A673 (cell line): ENCODE measurements at regions not wholly inside any gene's neighbourhood (a gene's known extent, or its start where the extent isn't known, plus 50 kb on each side); places are given as distances from the start of the nearest gene placed in this dataset.
"Not testable (repeated sequence)": the region's sequence is repeated elsewhere in the genome, so short reads cannot be mapped to it uniquely, and the experiment has no call there.

Experiments
- BruUV-seq: library from RNA; stranded (reverse); fragments of 400-500 nt; replicated peaks from 2 replicates; lab custom pipeline; 2021; lab: Mats Ljungman, UMichigan
- CTCF ChIA-PET: fragments of 300-600 bp; sonication (Branson Sonifier 250); formaldehyde crosslinking; loops from one replicate; lab custom pipeline; 2022; ENCODE audit warnings: antibody characterized with exemption; lab: Charles Lee
- POLR2A ChIA-PET: fragments of 300-600 bp; sonication (Branson Sonifier 250); formaldehyde crosslinking; loops from one replicate; lab custom pipeline; 2022; ENCODE audit warnings: antibody characterized with exemption; ENCODE audit not compliant: low non-redundant PET; lab: Charles Lee
- DNase-seq: peaks from one replicate; pipeline ENCODE4 v3.0.0-alpha.2; 2015; ENCODE audit warnings: low spot score
- H3K27ac ChIP-seq: fragments of 200-600 bp; sonication (generic); 2 replicates; pipeline ENCODE4 v1.5.1; 2016; ENCODE audit warnings: mixed run types, low read depth, mild to moderate bottlenecking, mixed read lengths, antibody characterized with exemption, low read length; ENCODE audit not compliant: poor library complexity, severe bottlenecking
- H3K27me3 ChIP-seq: fragments of 200-600 bp; sonication (generic); replicated peaks from 2 replicates; pipeline ENCODE4 v1.6.1; 2017; ENCODE audit warnings: mixed run types, low read depth, mild to moderate bottlenecking, mixed read lengths, antibody characterized with exemption, low read length; ENCODE audit not compliant: insufficient read depth, poor library complexity
- H3K36me3 ChIP-seq: fragments of 200-600 bp; sonication (generic); 2 replicates; pipeline ENCODE4 v1.6.1; 2016; ENCODE audit warnings: mixed run types, mild to moderate bottlenecking, mixed read lengths, antibody characterized with exemption, low read length; ENCODE audit not compliant: insufficient read depth, poor library complexity, severe bottlenecking
- H3K4me1 ChIP-seq: fragments of 200-600 bp; sonication (generic); 2 replicates; pipeline ENCODE4 v1.6.1; 2017; ENCODE audit warnings: mixed run types, mild to moderate bottlenecking, mixed read lengths, antibody characterized with exemption, low read length; ENCODE audit not compliant: insufficient read depth, poor library complexity, severe bottlenecking
- H3K4me3 ChIP-seq: fragments of 200-600 bp; sonication (generic); 2 replicates; pipeline ENCODE4 v1.5.1; 2016; ENCODE audit warnings: low read depth, mixed run types, mild to moderate bottlenecking, mixed read lengths, low read length; ENCODE audit not compliant: poor library complexity, severe bottlenecking
- H3K9me3 ChIP-seq: fragments of 200-600 bp; sonication (generic); 2 replicates; pipeline ENCODE4 v1.6.1; 2016; ENCODE audit warnings: mixed run types, low read depth, mild to moderate bottlenecking, mixed read lengths, antibody characterized with exemption, low read length; ENCODE audit not compliant: poor library complexity, severe bottlenecking
- CTCF ChIP-seq: fragments of 300-800, 200-600 bp; sonication (generic); conservative IDR thresholded peaks from 2 replicates; pipeline ENCODE4 v1.5.1; 2017; ENCODE audit warnings: low read depth, mild to moderate bottlenecking, antibody characterized with exemption, low read length, moderate library complexity, mixed read lengths
- EZH2 ChIP-seq: fragments of 200-600 bp; sonication (generic); IDR thresholded peaks from 2 replicates; pipeline ENCODE4 v1.6.1; 2017; ENCODE audit warnings: borderline replicate concordance, low read depth, mild to moderate bottlenecking, mixed read lengths, antibody characterized with exemption, low read length; ENCODE audit not compliant: poor library complexity, severe bottlenecking
- intact Hi-C: fragments of 100-400 bp; cut with micrococcal nuclease; formaldehyde crosslinking; loops from one replicate; pipeline ENCODE4 v1.10.0; 2022; ENCODE audit not compliant: unreplicated experiment

- ChIA-PET CTCF (no interaction called here), POLR2A (no interaction called here)
- intact Hi-C loops = no loop called here
- no TSS peak for BruUV-seq
- peaks cover 10% of the 10 kb centered on the region for H3K4me1 ChIP-seq
- no peak for DNase-seq
- no peak overlapping the region for H3K4me3 ChIP-seq
- no peaks in the 10 kb centered on the region for H3K27me3 ChIP-seq
- no peaks in the 10 kb centered on the region for H3K9me3 ChIP-seq
- no peaks in the 10 kb centered on the region for H3K36me3 ChIP-seq
- no peak overlapping the region for H3K27ac ChIP-seq
- no peak for TF ChIP-seq EZH2
- TF ChIP-seq CTCF = no peak
Measured at GRCh38 chr4:13922873-13923645, 295.5 kb upstream of the BOD1L1 start.

GRCh38 chr4:13924900-13925299, 297.4 kb upstream of the BOD1L1 start:
- H3K27me3 ChIP-seq, BruUV-seq, H3K36me3 ChIP-seq, H3K9me3 ChIP-seq, H3K27ac ChIP-seq, intact Hi-C loops, DNase-seq, H3K4me3 ChIP-seq, POLR2A ChIA-PET, CTCF ChIA-PET: not testable (repeated sequence)
- H3K4me1 ChIP-seq = peaks cover 15% of the 10 kb centered on the region

- Histone ChIP-seq H3K9me3 (no peaks in the 10 kb centered on the region), H3K4me1 (peaks cover 5% of the 10 kb centered on the region), H3K36me3 (no peaks in the 10 kb centered on the region), H3K4me3 (no peak overlapping the region), H3K27me3 (no peaks in the 10 kb centered on the region), H3K27ac (no peak overlapping the region)
- DNase-seq = peak; percentile 68
- intact Hi-C loops = no loop called here
- no TSS peak for BruUV-seq
- ChIA-PET CTCF (no interaction called here), POLR2A (no interaction called here)
- TF ChIP-seq CTCF = peak; percentile 42; the same call in 1 of the 2 replicates
- no peak for TF ChIP-seq EZH2
Measured at GRCh38 chr4:13928214-13928613, 300.7 kb upstream of the BOD1L1 start.

GRCh38 chr4:13930155-13930554, 302.6 kb upstream of the BOD1L1 start:
- H3K27me3 ChIP-seq = no peaks in the 10 kb centered on the region
- H3K4me3 ChIP-seq = no peak overlapping the region
- ChIA-PET CTCF (interaction anchor here (0.6 kb wide), 1 partner anchor 27 kb away, joined by 7 read pairs; no protein-coding TSS in a partner anchor), POLR2A (no interaction called here)
- BruUV-seq = no TSS peak
- no peaks in the 10 kb centered on the region for H3K9me3 ChIP-seq
- intact Hi-C loops = no loop called here
- peaks cover 5% of the 10 kb centered on the region for H3K4me1 ChIP-seq
- DNase-seq = no peak
- no peak for TF ChIP-seq CTCF
- TF ChIP-seq EZH2 = no peak
- H3K36me3 ChIP-seq = no peaks in the 10 kb centered on the region
- no peak overlapping the region for H3K27ac ChIP-seq
